GM12878 (cell line): ENCODE measurements at regions not wholly inside any gene's neighbourhood (a gene's known extent, or its start where the extent isn't known, plus 50 kb on each side); places are given as distances from the start of the nearest gene placed in this dataset.

Experiments
- BRCA1 ChIP-seq: IDR thresholded peaks from 2 replicates; pipeline ENCODE4 v1.6.1; 2011; ENCODE audit warnings: low read depth, low read length, improper control_type of control experiment
- CBX3 ChIP-seq: fragments of 200-600 bp; sonication (generic); IDR thresholded peaks from 2 replicates; pipeline ENCODE4 v1.6.1; 2016; ENCODE audit warnings: low read depth, borderline replicate concordance
- CTCF ChIP-seq, 3 experiments: IDR thresholded peaks in 2 of 3; conservative IDR thresholded peaks in 1 of 3; 2 replicates each; pipeline ENCODE4 v1.5.1; 2011; ENCODE audit warnings: low read depth in 3 of 3, low read length in 3 of 3, mild to moderate bottlenecking in 3 of 3, control low read depth in 2 of 3, moderate library complexity in 2 of 3, inconsistent platforms in 1 of 3, mixed read lengths in 1 of 3; ENCODE audit not compliant: control insufficient read depth in 2 of 3, insufficient read depth in 1 of 3; ENCODE audit errors: extremely low read depth in 1 of 3
- FOXM1 ChIP-seq: IDR thresholded peaks from 2 replicates; pipeline ENCODE4 v1.6.1; 2012; ENCODE audit warnings: low read depth, mild to moderate bottlenecking, inconsistent platforms, low read length, moderate library complexity
- SMC3 ChIP-seq: IDR thresholded peaks from 2 replicates; pipeline ENCODE4 v1.6.1; 2011; ENCODE audit warnings: low read length, improper control_type of control experiment, borderline replicate concordance

GRCh38 chr4:20352163-20352431 lies 100.4 kb downstream of the SLIT2 start:
- TF ChIP-seq CTCF (IDR thresholded peaks at IDR 0.05 in 2 of 3, conservative IDR thresholded peaks at IDR 0.05 in 1 of 3; ENCODE audit: control insufficient read depth in 2 of 3, extremely low read depth in 1 of 3, insufficient read depth in 1 of 3, low read depth in 3 of 3, low read length in 3 of 3) (no peak), BRCA1 (no peak), SMC3 (no peak), CBX3 (no peak), FOXM1 (no peak)
